K562 (cell line): ENCODE measurements at regions not wholly inside any gene's neighbourhood (a gene's known extent, or its start where the extent isn't known, plus 50 kb on each side); places are given as distances from the start of the nearest gene placed in this dataset.

Source experiments
- ESRRA ChIP-seq: fragments of 450-650 bp; IDR thresholded peaks from 2 replicates; pipeline ENCODE4 v1.6.1; 2014; ENCODE audit warnings: low read depth, mild to moderate bottlenecking, moderate library complexity, borderline replicate concordance
- MED1 ChIP-seq: sonication (generic); formaldehyde crosslinking; IDR thresholded peaks from 2 replicates; pipeline ENCODE4 v1.8.1; 2023; ENCODE audit warnings: missing genetic modification reagents, borderline replicate concordance
- PATZ1 ChIP-seq: fragments of 250-450 bp; sonication (Bioruptor Pico); IDR thresholded peaks from 2 replicates; pipeline ENCODE4 v1.5.0; 2020; ENCODE audit warnings: mild to moderate bottlenecking, borderline replicate concordance
- TCF3 ChIP-seq: sonication (generic); formaldehyde crosslinking; IDR thresholded peaks from 2 replicates; pipeline ENCODE4 v1.4.0; 2020; ENCODE audit warnings: mild to moderate bottlenecking, missing genetic modification reagents
- TEAD2 ChIP-seq: fragments of 450-650 bp; IDR thresholded peaks from 2 replicates; pipeline ENCODE4 v1.6.1; 2016; ENCODE audit warnings: missing genetic modification characterization, control low read depth, missing compliant biosample characterization
- ZBTB26 ChIP-seq: fragments of 450-650 bp; formaldehyde crosslinking; IDR thresholded peaks from 2 replicates; pipeline ENCODE4 v1.4.0; 2022; ENCODE audit warnings: missing genetic modification characterization
- ZNF121 ChIP-seq: sonication (generic); formaldehyde crosslinking; conservative IDR thresholded peaks from 2 replicates; pipeline ENCODE4 v1.8.0; 2022; ENCODE audit warnings: missing genetic modification reagents
- TF ChIP-seq, protein P1 (sequence below): fragments of 450-650 bp; formaldehyde crosslinking; IDR thresholded peaks from 2 replicates; pipeline ENCODE4 v1.4.0; 2020; ENCODE audit warnings: mild to moderate bottlenecking, mixed read lengths

- TF ChIP-seq TCF3 (CRISPR knock-in tag) (no peak), MED1 (no peak), TEAD2 (tag) (no peak), ZNF121 (CRISPR knock-in tag) (no peak), PATZ1 (CRISPR knock-in tag) (no peak), ESRRA (no peak), ZBTB26 (CRISPR knock-in tag) (no peak)
- TF ChIP-seq, protein P1, sequence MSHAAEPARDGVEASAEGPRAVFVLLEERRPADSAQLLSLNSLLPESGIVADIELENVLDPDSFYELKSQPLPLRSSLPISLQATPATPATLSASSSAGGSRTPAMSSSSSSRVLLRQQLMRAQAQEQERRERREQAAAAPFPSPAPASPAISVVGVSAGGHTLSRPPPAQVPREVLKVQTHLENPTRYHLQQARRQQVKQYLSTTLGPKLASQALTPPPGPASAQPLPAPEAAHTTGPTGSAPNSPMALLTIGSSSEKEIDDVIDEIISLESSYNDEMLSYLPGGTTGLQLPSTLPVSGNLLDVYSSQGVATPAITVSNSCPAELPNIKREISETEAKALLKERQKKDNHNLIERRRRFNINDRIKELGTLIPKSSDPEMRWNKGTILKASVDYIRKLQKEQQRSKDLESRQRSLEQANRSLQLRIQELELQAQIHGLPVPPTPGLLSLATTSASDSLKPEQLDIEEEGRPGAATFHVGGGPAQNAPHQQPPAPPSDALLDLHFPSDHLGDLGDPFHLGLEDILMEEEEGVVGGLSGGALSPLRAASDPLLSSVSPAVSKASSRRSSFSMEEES (CRISPR knock-in tag): no peak
Measured at GRCh38 chr21:16096988-16097387, 367.2 kb downstream of the USP25 start.
